ENCODE measurements at regions not wholly inside any gene's neighbourhood (a gene's known extent, or its start where the extent isn't known, plus 50 kb on each side); places are given as distances from the start of the nearest gene placed in this dataset.

DNA sequence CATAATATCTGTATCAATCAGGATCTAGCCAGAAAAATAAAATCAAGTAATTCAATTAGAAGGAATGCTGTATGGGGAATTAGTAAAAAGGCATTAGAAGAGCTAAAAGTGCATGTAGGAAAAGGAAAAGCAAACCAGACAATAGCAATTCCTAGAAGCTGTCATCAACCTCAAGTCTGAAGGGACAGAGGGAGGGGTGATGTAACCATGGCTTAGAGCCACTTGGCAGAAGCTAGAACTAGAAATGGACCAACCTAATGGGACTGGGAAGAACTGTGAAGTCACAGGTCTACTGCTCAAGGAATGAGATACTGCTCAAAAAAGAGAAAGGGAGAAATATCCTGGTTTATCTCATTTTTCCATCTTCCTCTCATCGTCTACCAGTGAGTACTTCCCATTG, 590.7 kb upstream of the SGO1 start:
- peaks cover 25% of the 10 kb centered on the region for H3K9me3 Mint-ChIP-seq (ENCODE audit: low read depth)
- intact Hi-C loops (cut with DNase I, micrococcal nuclease) = no loop called here
- H3K4me1 Mint-ChIP-seq = no peaks in the 10 kb centered on the region
- no peaks in the 10 kb centered on the region for H3K36me3 Mint-ChIP-seq (ENCODE audit: low read depth)
- H3K27ac Mint-ChIP-seq = no peak overlapping the region
- DNase-seq (no peak), ATAC-seq (no peak)
- no peaks in the 10 kb centered on the region for H3K27me3 Mint-ChIP-seq
- no peak overlapping the region for H3K4me3 Mint-ChIP-seq
- ChIA-PET CTCF (no interaction called here), POLR2A (no interaction called here)

DNA sequence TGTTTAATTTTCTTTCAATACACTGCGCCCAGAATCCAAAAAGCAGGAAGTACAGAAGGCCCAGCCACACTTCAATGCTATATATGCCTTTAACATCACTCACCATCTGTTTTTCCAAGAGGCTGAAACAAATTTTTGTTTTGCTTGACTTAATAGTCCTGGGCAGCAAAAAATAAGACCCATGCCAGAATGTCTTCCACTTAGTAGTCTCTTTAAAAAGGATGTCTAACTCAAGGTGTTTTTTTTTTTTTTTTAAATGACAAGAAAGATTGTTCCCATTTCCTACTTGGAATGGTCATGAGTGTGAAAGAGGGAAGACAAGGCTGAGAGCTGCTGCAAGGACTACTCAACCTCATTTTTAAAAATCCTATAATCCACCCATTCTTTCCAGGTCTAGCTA, 590.3 kb upstream of the SGO1 start:
- ATAC-seq (no peak), DNase-seq (no peak)
- no peak overlapping the region for H3K27ac Mint-ChIP-seq
- H3K36me3 Mint-ChIP-seq (ENCODE audit: low read depth) = no peaks in the 10 kb centered on the region
- H3K27me3 Mint-ChIP-seq = no peaks in the 10 kb centered on the region
- no peak overlapping the region for H3K4me3 Mint-ChIP-seq
- peaks cover 21% of the 10 kb centered on the region for H3K9me3 Mint-ChIP-seq (ENCODE audit: low read depth)
- no peaks in the 10 kb centered on the region for H3K4me1 Mint-ChIP-seq
- intact Hi-C loops (cut with DNase I, micrococcal nuclease) = no loop called here
- ChIA-PET POLR2A (no interaction called here), CTCF (no interaction called here)

DNA sequence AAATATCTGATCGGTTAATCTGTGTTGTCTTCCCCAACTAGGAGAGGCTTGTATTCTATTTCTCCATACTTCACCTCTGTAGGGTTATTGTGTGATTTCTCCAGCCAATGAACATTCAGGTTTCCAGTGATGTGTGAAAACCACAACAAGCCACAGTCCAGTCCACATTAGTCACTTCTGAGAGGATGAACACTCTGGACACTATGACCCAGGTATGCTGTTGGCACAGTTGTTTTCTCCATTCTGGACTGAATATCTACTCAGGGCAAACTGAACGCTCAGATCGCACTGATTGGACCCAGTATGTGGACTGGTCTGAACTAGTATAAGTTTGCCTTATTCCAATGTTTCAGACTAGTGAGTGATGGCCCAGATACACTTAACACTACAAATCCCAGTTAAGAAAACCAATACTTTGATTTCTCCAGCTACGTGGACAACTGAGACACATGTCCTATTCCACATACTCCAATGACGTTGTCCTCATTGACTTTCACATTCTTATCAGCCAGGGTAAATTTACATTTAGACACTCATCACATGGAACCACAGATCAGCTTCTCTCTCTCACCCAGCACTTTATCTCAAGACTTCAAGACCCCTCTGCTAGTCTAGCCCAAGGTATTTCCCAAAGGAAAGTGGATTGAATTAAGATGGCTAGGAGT, 587.4 kb upstream of the SGO1 start:
- Mint-ChIP-seq H3K4me1 (no peaks in the 10 kb centered on the region), H3K27ac (no peak overlapping the region), H3K4me3 (no peak overlapping the region), H3K9me3 (ENCODE audit: low read depth) (peaks cover 15% of the 10 kb centered on the region), H3K27me3 (no peaks in the 10 kb centered on the region), H3K36me3 (ENCODE audit: low read depth) (no peaks in the 10 kb centered on the region)
- DNase-seq = no peak
- ATAC-seq = no peak
- intact Hi-C loops (cut with DNase I, micrococcal nuclease) = no loop called here
- POLR2A ChIA-PET = no interaction called here
- CTCF ChIA-PET = no interaction called here

DNA sequence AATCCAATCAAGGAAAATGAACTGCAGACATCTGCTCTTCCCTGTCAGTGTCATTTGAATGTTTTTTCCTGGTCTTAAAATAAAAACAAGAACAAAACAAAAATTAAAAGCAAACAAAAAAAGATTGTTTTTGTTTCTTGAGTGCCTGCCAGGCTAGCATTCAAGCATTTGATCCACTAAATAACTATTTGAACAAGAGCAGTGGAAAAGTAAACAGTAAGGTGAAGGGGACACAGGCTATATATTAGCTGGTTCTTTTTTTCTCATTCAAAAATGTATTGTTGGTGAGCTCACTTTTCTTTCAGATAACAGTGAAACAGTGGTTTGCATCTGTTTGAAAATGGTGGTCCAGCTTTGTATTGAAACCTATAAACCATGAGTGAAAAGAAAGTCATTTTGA, 586.9 kb upstream of the SGO1 start:
- H3K27me3 Mint-ChIP-seq = no peaks in the 10 kb centered on the region
- POLR2A ChIA-PET = no interaction called here
- no peak for ATAC-seq
- H3K27ac Mint-ChIP-seq = no peak overlapping the region
- CTCF ChIA-PET = no interaction called here
- no peaks in the 10 kb centered on the region for H3K4me1 Mint-ChIP-seq
- H3K36me3 Mint-ChIP-seq (ENCODE audit: low read depth) = no peaks in the 10 kb centered on the region
- H3K9me3 Mint-ChIP-seq (ENCODE audit: low read depth) = peaks cover 15% of the 10 kb centered on the region
- no peak for DNase-seq
- H3K4me3 Mint-ChIP-seq = no peak overlapping the region
- intact Hi-C loops (cut with DNase I, micrococcal nuclease) = no loop called here

DNA sequence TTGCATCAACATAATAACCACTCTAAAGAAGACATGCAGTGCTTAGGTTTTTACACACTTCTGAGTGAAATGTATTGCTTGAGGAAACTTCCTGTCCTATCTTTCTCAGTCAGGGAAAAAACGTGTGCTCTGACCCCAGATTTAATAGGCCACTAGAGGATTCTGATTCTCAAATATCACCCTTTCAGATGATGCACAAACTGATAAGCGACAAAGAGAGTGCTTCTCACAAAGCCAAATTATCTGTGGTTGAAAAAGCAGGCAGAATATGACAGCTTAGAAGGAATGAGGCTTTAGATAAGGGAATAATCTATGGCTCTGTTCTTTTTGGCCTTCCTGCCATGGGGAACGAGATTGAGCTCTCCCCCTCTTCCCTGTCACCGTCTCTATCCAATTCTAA, 583.4 kb upstream of the SGO1 start:
- Mint-ChIP-seq H3K9me3 (ENCODE audit: low read depth) (peaks cover 17% of the 10 kb centered on the region), H3K4me3 (no peak overlapping the region), H3K27me3 (no peaks in the 10 kb centered on the region), H3K4me1 (no peaks in the 10 kb centered on the region), H3K36me3 (ENCODE audit: low read depth) (no peaks in the 10 kb centered on the region), H3K27ac (no peak overlapping the region)
- ChIA-PET CTCF (no interaction called here), POLR2A (no interaction called here)
- intact Hi-C loops (cut with DNase I, micrococcal nuclease) = no loop called here
- ATAC-seq (no peak), DNase-seq (no peak)

DNA sequence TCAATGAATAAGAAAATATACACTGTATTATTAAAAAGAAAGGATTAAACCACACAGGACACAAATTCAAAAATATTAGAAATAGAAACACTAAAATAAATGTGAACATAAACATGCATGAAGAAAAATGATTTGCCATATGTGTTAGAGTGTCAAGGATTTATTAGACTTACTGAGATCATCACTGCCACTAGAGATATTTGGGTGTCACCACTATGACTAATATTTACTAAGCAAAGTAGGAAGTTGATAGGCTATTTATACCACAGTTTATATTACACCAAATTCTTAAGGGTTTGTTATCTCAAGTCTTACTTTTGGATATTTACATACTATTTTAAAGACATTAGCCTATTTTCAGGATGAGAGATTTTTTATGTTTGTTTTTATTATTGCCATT, 575.0 kb upstream of the SGO1 start:
- Mint-ChIP-seq H3K4me1 (no peaks in the 10 kb centered on the region), H3K27ac (no peak overlapping the region), H3K9me3 (ENCODE audit: low read depth) (peaks cover 16% of the 10 kb centered on the region), H3K27me3 (no peaks in the 10 kb centered on the region), H3K36me3 (ENCODE audit: low read depth) (no peaks in the 10 kb centered on the region), H3K4me3 (no peak overlapping the region)
- CTCF ChIA-PET = no interaction called here
- intact Hi-C loops (cut with DNase I, micrococcal nuclease) = no loop called here
- DNase-seq (no peak), ATAC-seq (no peak)
- POLR2A ChIA-PET = no interaction called here

DNA sequence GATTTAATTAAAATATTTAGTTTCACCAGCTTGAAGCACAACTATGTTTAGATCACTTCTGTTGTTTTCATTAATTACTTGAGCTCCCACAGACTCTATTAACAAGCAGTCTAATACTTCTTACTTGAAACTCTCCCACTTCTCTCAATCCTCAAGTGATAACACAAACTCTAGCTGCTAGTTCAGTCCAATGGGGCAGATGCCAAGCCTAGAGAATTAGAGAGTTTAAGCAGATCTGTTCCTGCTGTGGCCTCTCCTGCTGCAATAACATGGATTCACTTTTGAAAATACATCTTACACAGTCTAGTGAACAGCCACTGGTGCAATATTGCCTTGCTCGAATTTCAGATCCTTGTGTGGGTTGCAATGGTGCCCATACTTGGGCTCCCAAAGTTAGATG, 566.4 kb upstream of the SGO1 start:
- DNase-seq (no peak), ATAC-seq (no peak)
- Mint-ChIP-seq H3K9me3 (ENCODE audit: low read depth) (peaks cover 20% of the 10 kb centered on the region), H3K4me3 (no peak overlapping the region), H3K36me3 (ENCODE audit: low read depth) (no peaks in the 10 kb centered on the region), H3K4me1 (no peaks in the 10 kb centered on the region), H3K27ac (no peak overlapping the region), H3K27me3 (no peaks in the 10 kb centered on the region)
- CTCF ChIA-PET = no interaction called here
- POLR2A ChIA-PET = no interaction called here
- intact Hi-C loops (cut with DNase I, micrococcal nuclease) = no loop called here

DNA sequence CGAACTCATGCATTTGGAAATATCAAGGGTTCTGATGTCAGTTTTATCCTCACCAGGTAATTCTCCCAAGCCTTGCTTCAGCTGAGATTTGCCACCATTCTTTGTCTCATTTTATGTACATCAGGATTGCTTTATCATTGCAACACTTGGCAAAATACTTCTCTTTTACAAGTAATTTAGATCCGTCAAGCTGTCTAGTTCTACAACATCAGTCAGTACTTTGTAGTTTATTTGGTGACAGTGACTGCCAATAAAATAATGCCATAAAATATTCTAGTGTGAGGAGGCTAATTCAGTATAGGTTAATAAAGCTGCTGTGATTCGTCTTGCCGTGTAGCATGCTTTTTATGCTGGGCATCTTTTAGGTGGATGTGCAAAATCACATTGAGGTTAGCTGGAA, 565.3 kb upstream of the SGO1 start:
- Mint-ChIP-seq H3K36me3 (ENCODE audit: low read depth) (no peaks in the 10 kb centered on the region), H3K27me3 (no peaks in the 10 kb centered on the region), H3K27ac (no peak overlapping the region), H3K4me1 (no peaks in the 10 kb centered on the region), H3K9me3 (ENCODE audit: low read depth) (peaks cover 21% of the 10 kb centered on the region), H3K4me3 (no peak overlapping the region)
- ChIA-PET CTCF (no interaction called here), POLR2A (no interaction called here)
- intact Hi-C loops (cut with DNase I, micrococcal nuclease) = no loop called here
- DNase-seq = no peak
- ATAC-seq = no peak

DNA sequence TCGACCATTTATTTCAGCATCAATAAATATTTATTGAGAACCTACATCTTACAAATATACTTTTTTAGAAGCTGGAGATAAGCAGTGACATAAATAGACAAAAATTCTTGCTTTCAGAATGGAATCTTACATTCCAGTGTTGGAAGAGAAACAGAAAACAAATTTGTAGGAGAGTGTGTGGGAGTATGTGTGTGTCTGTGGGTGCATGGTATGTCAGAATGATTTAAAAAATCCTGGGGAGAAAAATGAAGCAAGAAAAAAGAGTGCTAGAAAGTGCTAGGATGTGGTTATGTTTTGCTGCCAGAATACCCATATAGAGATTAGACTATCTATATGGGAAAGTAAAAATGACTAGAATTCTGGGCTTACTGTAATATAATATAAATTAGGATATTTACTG, 561.7 kb upstream of the SGO1 start:
- H3K27ac Mint-ChIP-seq = no peak overlapping the region
- no peaks in the 10 kb centered on the region for H3K4me1 Mint-ChIP-seq
- ATAC-seq (no peak), DNase-seq (no peak)
- H3K9me3 Mint-ChIP-seq (ENCODE audit: low read depth) = peaks cover 16% of the 10 kb centered on the region
- H3K4me3 Mint-ChIP-seq = no peak overlapping the region
- H3K36me3 Mint-ChIP-seq (ENCODE audit: low read depth) = no peaks in the 10 kb centered on the region
- no peaks in the 10 kb centered on the region for H3K27me3 Mint-ChIP-seq
- intact Hi-C loops (cut with DNase I, micrococcal nuclease) = no loop called here
- POLR2A ChIA-PET = no interaction called here
- CTCF ChIA-PET = interaction anchor here (0.8 kb wide), 1 partner anchor 254 kb away, joined by 4 read pairs; no protein-coding TSS in a partner anchor

DNA sequence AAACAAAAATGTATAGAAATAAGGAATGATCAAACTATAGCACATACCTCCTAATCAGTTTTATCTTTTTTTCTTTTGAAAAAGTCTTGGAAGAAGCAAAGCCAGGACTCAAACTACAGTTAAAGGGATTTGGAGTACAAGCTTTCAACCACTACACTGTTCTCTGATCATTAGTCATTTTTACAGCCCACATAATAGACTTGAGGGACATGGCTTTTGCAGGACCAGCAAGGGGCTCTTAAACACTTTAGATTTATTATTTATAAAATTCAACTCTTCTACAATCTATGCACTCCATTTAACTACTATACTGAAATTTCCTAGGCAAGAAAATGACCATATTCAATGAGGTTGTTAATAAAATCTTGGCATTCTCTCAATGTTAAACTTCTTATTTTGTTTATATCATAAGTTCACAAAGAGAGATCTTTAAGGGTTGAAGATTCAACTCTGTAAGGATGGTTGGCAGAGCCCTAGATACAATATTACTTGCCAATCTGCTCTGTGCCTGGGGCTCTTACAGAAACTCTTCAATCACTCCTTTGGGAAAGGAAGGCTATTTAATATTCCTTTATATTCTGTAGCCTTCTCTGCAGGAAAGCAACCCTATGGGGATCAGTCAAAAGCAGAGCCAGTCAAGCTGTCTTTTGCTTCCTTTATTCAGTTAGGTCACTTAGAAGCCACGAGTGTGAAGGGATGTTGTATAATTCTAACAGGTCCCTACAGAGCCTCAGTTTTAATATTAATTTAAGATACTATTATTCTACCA, 557.7 kb upstream of the SGO1 start:
- no peaks in the 10 kb centered on the region for H3K36me3 Mint-ChIP-seq (ENCODE audit: low read depth)
- DNase-seq (no peak), ATAC-seq (no peak)
- H3K4me1 Mint-ChIP-seq = no peaks in the 10 kb centered on the region
- no peaks in the 10 kb centered on the region for H3K27me3 Mint-ChIP-seq
- ChIA-PET CTCF (no interaction called here), POLR2A (no interaction called here)
- peaks cover 5% of the 10 kb centered on the region for H3K9me3 Mint-ChIP-seq (ENCODE audit: low read depth)
- intact Hi-C loops (cut with DNase I, micrococcal nuclease) = no loop called here
- H3K4me3 Mint-ChIP-seq = no peak overlapping the region
- no peak overlapping the region for H3K27ac Mint-ChIP-seq

DNA sequence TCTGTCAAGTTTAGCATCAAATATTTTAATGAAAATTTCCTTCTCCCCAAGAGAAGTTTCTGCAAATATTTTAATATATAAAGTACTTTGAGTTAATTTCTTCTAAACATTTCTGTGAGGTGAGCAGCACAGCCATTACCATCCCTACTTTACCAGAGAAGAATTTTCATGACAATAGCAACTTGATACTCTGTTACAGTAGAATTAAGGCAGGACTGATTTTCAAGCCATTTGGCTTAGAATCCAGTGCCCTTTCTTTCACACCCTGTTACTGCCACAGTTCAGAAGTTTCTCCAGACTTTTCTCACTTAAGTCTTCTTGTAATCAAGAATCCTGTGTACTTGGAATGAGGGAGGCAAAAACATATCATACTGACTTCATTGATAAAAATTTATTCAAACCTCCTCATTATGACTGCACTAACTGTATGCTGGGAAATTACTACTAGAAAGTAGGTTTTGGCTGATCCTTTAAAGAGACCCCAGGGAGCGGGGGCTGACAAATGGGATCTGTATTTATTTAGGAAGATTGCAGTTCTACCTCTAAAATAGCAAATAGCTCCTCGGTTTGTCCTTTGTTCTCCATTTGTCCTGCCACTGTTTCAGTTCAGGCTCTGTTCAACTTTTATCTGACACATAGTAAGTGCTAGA, 557.0 kb upstream of the SGO1 start:
- intact Hi-C loops (cut with DNase I, micrococcal nuclease) = no loop called here
- Mint-ChIP-seq H3K27me3 (no peaks in the 10 kb centered on the region), H3K9me3 (ENCODE audit: low read depth) (peaks cover 5% of the 10 kb centered on the region), H3K4me3 (no peak overlapping the region), H3K36me3 (ENCODE audit: low read depth) (no peaks in the 10 kb centered on the region), H3K4me1 (no peaks in the 10 kb centered on the region), H3K27ac (no peak overlapping the region)
- DNase-seq (no peak), ATAC-seq (no peak)
- CTCF ChIA-PET = no interaction called here
- POLR2A ChIA-PET = no interaction called here

DNA sequence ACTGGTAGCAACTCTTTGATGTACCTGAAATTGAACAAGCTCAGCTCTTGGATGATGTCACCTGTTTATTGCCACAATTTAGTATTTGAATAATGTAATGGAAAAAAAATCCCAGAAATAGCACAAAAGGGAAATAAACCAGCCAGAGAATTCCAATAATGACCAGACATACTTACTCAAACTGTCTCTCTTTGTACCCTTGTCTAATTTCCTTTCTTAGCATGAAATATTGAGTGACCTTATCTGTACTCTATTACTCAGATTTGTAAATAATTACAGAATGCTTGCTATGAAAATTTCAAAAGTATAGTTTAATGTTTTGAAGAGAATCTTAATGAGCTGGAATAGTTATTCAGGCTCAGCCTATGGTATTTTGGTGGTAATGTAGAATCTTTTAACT, 555.4 kb upstream of the SGO1 start:
- intact Hi-C loops (cut with DNase I, micrococcal nuclease) = no loop called here
- Mint-ChIP-seq H3K27me3 (no peaks in the 10 kb centered on the region), H3K4me1 (no peaks in the 10 kb centered on the region), H3K36me3 (ENCODE audit: low read depth) (no peaks in the 10 kb centered on the region), H3K27ac (no peak overlapping the region), H3K4me3 (no peak overlapping the region), H3K9me3 (ENCODE audit: low read depth) (peaks cover 2% of the 10 kb centered on the region)
- ChIA-PET POLR2A (no interaction called here), CTCF (no interaction called here)
- DNase-seq (no peak), ATAC-seq (no peak)
